KMS-11 (cell line): ENCODE measurements at regions not wholly inside any gene's neighbourhood (a gene's known extent, or its start where the extent isn't known, plus 50 kb on each side); places are given as distances from the start of the nearest gene placed in this dataset.

Source experiments
- H2AFZ ChIP-seq: fragments of 200-600 bp; sonication (generic); 2 replicates; pipeline ENCODE4 v1.6.1; 2016; ENCODE audit warnings: antibody characterized with exemption, mixed run types, low read depth
- H3K27ac ChIP-seq: fragments of 200-600 bp; sonication (generic); 2 replicates; pipeline ENCODE4 v1.6.1; 2016; ENCODE audit warnings: mild to moderate bottlenecking, mixed run types
- H3K27me3 ChIP-seq: fragments of 200-600 bp; sonication (generic); 2 replicates; pipeline ENCODE4 v1.6.1; 2017; ENCODE audit warnings: mild to moderate bottlenecking, low read depth, mixed run types, moderate library complexity; ENCODE audit not compliant: insufficient read depth
- H3K36me3 ChIP-seq: fragments of 200-600 bp; sonication (generic); 2 replicates; pipeline ENCODE4 v1.6.1; 2017; ENCODE audit warnings: mild to moderate bottlenecking, mixed run types; ENCODE audit not compliant: insufficient read depth
- H3K4me1 ChIP-seq: fragments of 200-600 bp; sonication (generic); 2 replicates; pipeline ENCODE4 v1.6.1; 2016; ENCODE audit warnings: mild to moderate bottlenecking, low read depth, mixed run types; ENCODE audit not compliant: poor library complexity, severe bottlenecking
- H3K4me2 ChIP-seq: fragments of 200-600 bp; sonication (generic); 2 replicates; pipeline ENCODE4 v1.7.0; 2016; ENCODE audit warnings: mild to moderate bottlenecking, mixed run types
- H3K4me3 ChIP-seq: fragments of 200-600 bp; sonication (generic); IDR thresholded peaks from 2 replicates; pipeline ENCODE4 v1.6.1; 2017; ENCODE audit warnings: low read depth, low read length, mixed read lengths; ENCODE audit not compliant: insufficient read depth
- H3K79me2 ChIP-seq: fragments of 200-600 bp; sonication (generic); 2 replicates; pipeline ENCODE4 v1.6.1; 2016; ENCODE audit warnings: low read depth, mixed run types; ENCODE audit not compliant: insufficient read depth
- H3K9ac ChIP-seq: fragments of 200-600 bp; sonication (generic); 2 replicates; pipeline ENCODE4 v1.6.1; 2016; ENCODE audit warnings: mild to moderate bottlenecking, mixed run types
- H4K20me1 ChIP-seq: fragments of 200-600 bp; sonication (generic); 2 replicates; pipeline ENCODE4 v1.6.1; 2016; ENCODE audit warnings: mild to moderate bottlenecking, mixed run types; ENCODE audit not compliant: insufficient read depth
- CTCF ChIP-seq: fragments of 200-600 bp; sonication (generic); conservative IDR thresholded peaks from 2 replicates; pipeline ENCODE4 v1.6.1; 2017; ENCODE audit warnings: low read depth, mild to moderate bottlenecking, antibody characterized with exemption, low read length, moderate library complexity, mixed read lengths

DNA sequence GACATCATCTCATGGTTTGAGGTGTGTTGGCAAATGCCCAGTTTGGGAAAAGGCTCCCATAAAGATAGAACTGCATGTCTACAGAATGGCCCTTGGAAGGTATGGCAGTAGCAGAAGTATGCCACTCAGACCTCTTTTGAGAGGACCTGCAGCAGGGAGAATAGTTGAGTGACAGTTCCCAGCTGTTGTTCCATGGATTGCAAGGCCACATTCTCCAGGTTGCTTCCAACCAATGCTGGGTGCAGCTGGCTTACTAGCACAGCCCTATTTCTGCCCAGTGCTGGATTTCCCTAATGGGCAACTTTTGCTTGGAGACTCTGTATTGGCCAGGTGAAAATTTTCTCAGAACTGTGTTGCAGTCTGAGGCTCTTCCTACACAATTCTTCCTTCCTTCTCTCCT, 266.2 kb downstream of the UTP18 start:
- Histone ChIP-seq H3K36me3 (no peaks in the 10 kb centered on the region), H3K4me1 (no peaks in the 10 kb centered on the region), H2AFZ (no peak overlapping the region), H3K27me3 (no peaks in the 10 kb centered on the region), H3K4me2 (no peak overlapping the region), H3K27ac (no peak overlapping the region), H3K9ac (no peak overlapping the region), H3K79me2 (no peaks in the 10 kb centered on the region), H4K20me1 (no peaks in the 10 kb centered on the region), H3K4me3 (no peak overlapping the region)
- no peak for TF ChIP-seq CTCF

GRCh38 chr17:51527225-51527982, 267.1 kb downstream of the UTP18 start:
- Histone ChIP-seq H3K79me2 (no peaks in the 10 kb centered on the region), H3K4me2 (no peak overlapping the region), H3K27ac (no peak overlapping the region), H3K4me3 (no peak overlapping the region), H3K36me3 (no peaks in the 10 kb centered on the region), H3K27me3 (no peaks in the 10 kb centered on the region), H2AFZ (no peak overlapping the region), H4K20me1 (no peaks in the 10 kb centered on the region), H3K4me1 (no peaks in the 10 kb centered on the region), H3K9ac (no peak overlapping the region)
- no peak for TF ChIP-seq CTCF

DNA sequence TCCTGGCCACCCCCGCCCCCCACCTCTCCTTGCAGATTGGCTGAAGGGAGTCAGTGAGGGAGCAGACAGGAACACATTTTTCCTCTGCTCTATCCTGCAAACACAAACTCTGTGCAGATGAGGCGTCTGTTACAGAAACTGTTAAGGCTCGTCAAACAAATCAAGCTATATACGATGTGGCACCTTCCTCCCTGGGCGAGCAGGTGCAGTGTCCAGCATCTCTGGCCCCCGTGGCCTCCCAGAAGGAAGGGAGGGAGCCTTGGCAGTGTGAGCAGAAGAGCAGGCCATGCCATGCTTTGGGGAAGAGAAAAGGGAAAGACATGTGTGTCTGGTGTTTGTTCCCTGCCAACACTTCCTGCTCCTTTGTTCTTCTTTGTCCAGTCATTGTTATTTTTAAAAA, 267.8 kb downstream of the UTP18 start:
- Histone ChIP-seq H3K36me3 (no peaks in the 10 kb centered on the region), H4K20me1 (no peaks in the 10 kb centered on the region), H2AFZ (no peak overlapping the region), H3K4me2 (no peak overlapping the region), H3K79me2 (no peaks in the 10 kb centered on the region), H3K4me1 (no peaks in the 10 kb centered on the region), H3K27me3 (no peaks in the 10 kb centered on the region), H3K9ac (no peak overlapping the region), H3K27ac (no peak overlapping the region), H3K4me3 (no peak overlapping the region)
- no peak for TF ChIP-seq CTCF

DNA sequence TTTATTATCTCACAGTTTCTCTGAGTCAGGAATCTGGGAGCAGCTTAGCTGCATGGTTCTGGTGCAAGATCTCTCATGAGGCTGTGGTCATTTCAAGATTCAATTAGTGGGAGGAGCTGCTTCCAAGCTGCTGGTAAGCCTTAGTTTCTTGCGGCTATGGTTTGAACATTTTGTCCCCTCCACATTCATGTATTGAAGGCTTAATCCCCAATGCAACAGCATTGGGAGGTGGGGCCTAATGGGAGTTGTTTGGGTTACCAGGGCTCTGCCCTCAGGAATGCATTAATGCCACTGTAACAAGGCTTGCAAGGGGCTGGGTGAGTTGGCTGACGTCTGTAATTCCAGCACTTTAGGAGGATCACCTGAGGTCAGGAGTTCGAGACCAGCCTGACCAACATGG, 272.9 kb downstream of the UTP18 start:
- H3K79me2 ChIP-seq = no peaks in the 10 kb centered on the region
- no peak overlapping the region for H3K27ac ChIP-seq
- no peak overlapping the region for H3K4me3 ChIP-seq
- no peak for TF ChIP-seq CTCF
- no peaks in the 10 kb centered on the region for H4K20me1 ChIP-seq
- no peaks in the 10 kb centered on the region for H3K36me3 ChIP-seq
- H3K27me3 ChIP-seq = no peaks in the 10 kb centered on the region
- H3K4me1 ChIP-seq = no peaks in the 10 kb centered on the region
- no peak overlapping the region for H3K9ac ChIP-seq
- H2AFZ ChIP-seq = no peak overlapping the region
- H3K4me2 ChIP-seq = no peak overlapping the region
